Psoas muscle (tissue), 7 donors: ENCODE measurements at regions not wholly inside any gene's neighbourhood (a gene's known extent, or its start where the extent isn't known, plus 50 kb on each side); places are given as distances from the start of the nearest gene placed in this dataset.
"Not testable (repeated sequence)": the region's sequence is repeated elsewhere in the genome, so short reads cannot be mapped to it uniquely, and the experiment has no call there.

ENCODE experiments used
- ATAC-seq, 4 donors: fragments of 200-7000 bp; cut with Tn5 transposase; one replicate each; pipeline ENCODE4 v1.9.1; 2020; ENCODE audit warnings: moderate library complexity in 3 of 4, mild to moderate bottlenecking in 2 of 4
- DNase-seq, 2 donors: peaks; one replicate each; pipeline ENCODE4 v3.0.0-alpha.2; 2020
- H3K27ac ChIP-seq: fragments of 200-600 bp; one replicate; pipeline ENCODE4 v1.8.0; 2022
- H3K27me3 ChIP-seq, 3 donors: fragments of 200-600 bp in 1 of 3; one replicate each; pipeline versions ENCODE4 v1.6.1 to v1.8.0; 2013 to 2022; ENCODE audit warnings: low read length in 2 of 3, mild to moderate bottlenecking in 2 of 3, moderate library complexity in 1 of 3; ENCODE audit not compliant: insufficient read depth in 3 of 3
- H3K36me3 ChIP-seq, 2 donors: fragments of 200-600 bp in 1 of 2; one replicate each; pipeline versions ENCODE4 v1.6.1 to v1.8.0; 2013 to 2022; ENCODE audit warnings: low read depth in 1 of 2, mild to moderate bottlenecking in 1 of 2, moderate library complexity in 1 of 2; ENCODE audit not compliant: insufficient read depth in 1 of 2
- H3K4me1 ChIP-seq: fragments of 200-600 bp; one replicate; pipeline ENCODE4 v1.8.0; 2022
- H3K4me3 ChIP-seq: fragments of 200-600 bp; one replicate; pipeline ENCODE4 v1.8.0; 2022; ENCODE audit warnings: mild to moderate bottlenecking
- H3K9me3 ChIP-seq: fragments of 200-600 bp; one replicate; pipeline ENCODE4 v1.8.0; 2022
- WGBS, 3 donors: extraction: QIAGEN DNeasy Blood & Tissue Kit; methylation state at CpG; one replicate each; pipeline versions ENCODE4 v1.1.6 to v1.1.7; 2013; 5-methylcytosine and 5-hydroxymethylcytosine counted together
- intact Hi-C, 2 donors: fragments of 100-400 bp; cut with DNase I; formaldehyde crosslinking; loops; one replicate each; pipeline versions ENCODE4 v1.11.0 to v1.14.2; 2022
- TF ChIP-seq, protein P1 (sequence below): fragments of 200-600 bp; IDR thresholded peaks from one replicate; pipeline ENCODE4 v1.8.0; 2022; ENCODE audit warnings: antibody characterized with exemption
- donor health status: healthy with polysubstance abuse.
- donor health status: DM: no; HTN: no; CAD: no; lungs with moderate emphysema.
- donor health status: Bipolar disorder and iron deficiency.
- donor health status: healthy.
- donor health status: DM: yes; HTN: yes; CAD: no.
- donor health status: DM: no; HTN: no; CAD: no.
- donor health status: DM: yes; HTN: yes; CAD: no.

GRCh38 chr15:61376961-61377360 lies 147.9 kb upstream of the RORA start:
- 85 to 92% (median 90%) methylated on average over 2 of the region's 2 CpGs for whole genome bisulfite sequencing, 3 donors
- DNase-seq (no peak), ATAC-seq (no peak)
- TF ChIP-seq, protein P1, sequence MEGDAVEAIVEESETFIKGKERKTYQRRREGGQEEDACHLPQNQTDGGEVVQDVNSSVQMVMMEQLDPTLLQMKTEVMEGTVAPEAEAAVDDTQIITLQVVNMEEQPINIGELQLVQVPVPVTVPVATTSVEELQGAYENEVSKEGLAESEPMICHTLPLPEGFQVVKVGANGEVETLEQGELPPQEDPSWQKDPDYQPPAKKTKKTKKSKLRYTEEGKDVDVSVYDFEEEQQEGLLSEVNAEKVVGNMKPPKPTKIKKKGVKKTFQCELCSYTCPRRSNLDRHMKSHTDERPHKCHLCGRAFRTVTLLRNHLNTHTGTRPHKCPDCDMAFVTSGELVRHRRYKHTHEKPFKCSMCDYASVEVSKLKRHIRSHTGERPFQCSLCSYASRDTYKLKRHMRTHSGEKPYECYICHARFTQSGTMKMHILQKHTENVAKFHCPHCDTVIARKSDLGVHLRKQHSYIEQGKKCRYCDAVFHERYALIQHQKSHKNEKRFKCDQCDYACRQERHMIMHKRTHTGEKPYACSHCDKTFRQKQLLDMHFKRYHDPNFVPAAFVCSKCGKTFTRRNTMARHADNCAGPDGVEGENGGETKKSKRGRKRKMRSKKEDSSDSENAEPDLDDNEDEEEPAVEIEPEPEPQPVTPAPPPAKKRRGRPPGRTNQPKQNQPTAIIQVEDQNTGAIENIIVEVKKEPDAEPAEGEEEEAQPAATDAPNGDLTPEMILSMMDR: no peak
- Histone ChIP-seq H3K27me3 (no peaks in the 10 kb centered on the region), H3K27ac (no peak overlapping the region), H3K9me3 (no peaks in the 10 kb centered on the region), H3K36me3 (no peaks in the 10 kb centered on the region), H3K4me1 (no peaks in the 10 kb centered on the region), H3K4me3 (no peak overlapping the region)
- intact Hi-C loops: no loop called here

DNA sequence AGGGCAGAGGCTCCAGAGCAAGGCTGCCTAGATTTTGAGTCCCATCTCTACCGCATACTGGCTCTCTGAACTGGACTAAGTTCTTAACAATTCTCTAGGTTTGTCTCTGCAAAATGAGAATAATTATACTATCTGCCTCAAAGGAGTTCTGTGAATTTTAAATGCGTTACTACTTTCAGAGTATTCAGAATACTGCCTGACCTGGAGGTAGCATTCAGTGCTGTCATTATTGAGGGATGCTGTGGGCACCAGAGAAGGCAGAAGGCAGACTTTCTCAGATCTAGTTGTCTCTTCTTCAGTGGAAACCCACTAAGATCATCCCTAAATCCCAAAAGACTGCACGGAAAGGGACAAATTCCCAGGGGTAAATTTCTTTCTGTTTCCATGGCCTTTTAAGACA lies 147.4 kb upstream of the RORA start:
- TF ChIP-seq, protein P1: no peak
- intact Hi-C loops: no loop called here
- no peak overlapping the region for H3K4me3 ChIP-seq
- no peaks in the 10 kb centered on the region for H3K27me3 ChIP-seq
- no peaks in the 10 kb centered on the region for H3K4me1 ChIP-seq
- H3K27ac ChIP-seq: no peak overlapping the region
- no peaks in the 10 kb centered on the region for H3K9me3 ChIP-seq
- H3K36me3 ChIP-seq: no peaks in the 10 kb centered on the region
- WGBS, 3 donors: 83 to 92% (median 90%) methylated on average over 3 of the region's 3 CpGs
- DNase-seq (no peak), ATAC-seq (no peak)

DNA sequence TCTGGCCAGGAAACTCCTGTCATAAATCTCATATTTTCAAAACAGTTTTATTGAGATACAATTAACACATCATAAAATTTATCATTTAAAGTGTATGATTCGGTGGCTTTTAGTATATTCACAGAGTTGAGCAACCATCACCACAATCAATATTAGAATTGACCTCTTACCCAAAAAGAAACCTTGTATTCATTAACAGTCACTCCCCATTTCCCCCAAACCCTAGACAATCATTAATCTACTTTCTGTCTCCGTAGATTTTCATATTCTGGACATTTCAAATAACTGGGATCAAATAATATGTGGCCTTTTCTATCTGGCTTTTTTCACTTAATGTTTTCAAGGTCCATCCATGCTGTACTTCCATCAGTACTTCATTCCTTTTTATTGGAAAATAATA lies 145.7 kb upstream of the RORA start:
- ATAC-seq: no peak
- H3K27ac ChIP-seq: no peak overlapping the region
- TF ChIP-seq, protein P1: no peak
- no peak overlapping the region for H3K4me3 ChIP-seq
- H3K27me3 ChIP-seq: no peaks in the 10 kb centered on the region
- 92 to 97% (median 94%) methylated on average over 2 of the region's 2 CpGs for WGBS, 3 donors
- H3K36me3 ChIP-seq: no peaks in the 10 kb centered on the region
- no peak for DNase-seq
- no peaks in the 10 kb centered on the region for H3K9me3 ChIP-seq
- intact Hi-C loops: no loop called here
- H3K4me1 ChIP-seq: no peaks in the 10 kb centered on the region

DNA sequence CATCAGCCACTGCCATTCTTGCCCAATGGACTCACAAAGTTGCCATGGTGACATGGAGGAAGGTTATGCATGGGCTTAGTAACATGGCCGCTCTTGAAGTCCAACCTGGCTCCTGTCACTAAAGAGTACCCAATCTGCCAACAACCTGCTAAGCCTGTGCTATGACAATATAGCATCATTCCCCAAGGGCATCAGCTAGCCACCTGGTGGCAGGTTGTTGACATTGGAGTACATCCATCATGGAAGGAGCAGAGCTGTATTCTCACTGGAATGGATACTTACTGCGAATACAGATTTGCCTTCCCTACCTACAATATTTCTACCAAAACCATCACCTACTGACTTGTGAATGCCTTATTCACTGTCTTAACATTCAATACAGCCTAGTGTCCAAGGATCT lies 138.9 kb upstream of the RORA start:
- ATAC-seq: no peak
- Histone ChIP-seq H3K36me3 (no peaks in the 10 kb centered on the region), H3K9me3 (peaks cover 8% of the 10 kb centered on the region), H3K4me1 (no peaks in the 10 kb centered on the region), H3K27me3 (no peaks in the 10 kb centered on the region), H3K4me3 (no peak overlapping the region), H3K27ac (no peak overlapping the region)
- TF ChIP-seq, protein P1: no peak
- DNase-seq: no peak
- 95 to 98% (median 98%) methylated on average over 2 of the region's 2 CpGs for WGBS, 3 donors
- intact Hi-C loops: no loop called here

DNA sequence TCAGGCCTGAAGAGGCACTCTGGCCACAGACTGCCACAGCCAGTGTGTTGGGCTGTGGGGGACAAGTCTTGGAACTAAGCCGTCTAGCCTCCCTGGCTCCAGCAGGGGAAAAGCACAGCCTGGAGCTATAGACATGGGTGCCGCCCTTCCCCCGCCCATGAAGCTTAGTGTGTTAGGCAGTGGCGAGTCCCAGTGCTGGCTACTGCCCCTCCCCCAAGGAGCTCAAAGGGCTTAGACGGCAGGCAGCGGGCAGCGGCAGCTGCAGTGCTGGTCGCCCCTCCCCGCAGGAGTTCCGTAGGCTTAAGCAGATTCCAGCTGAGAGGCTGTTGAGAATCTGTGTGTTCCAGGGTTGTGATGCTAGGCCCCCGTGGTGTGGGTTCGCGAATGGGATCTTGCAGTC lies 135.8 kb upstream of the RORA start:
- Histone ChIP-seq H3K4me3 (no peak overlapping the region), H3K36me3 (no peaks in the 10 kb centered on the region), H3K4me1 (no peaks in the 10 kb centered on the region), H3K27ac (no peak overlapping the region), H3K27me3 (no peaks in the 10 kb centered on the region), H3K9me3 (peaks cover 12% of the 10 kb centered on the region)
- ATAC-seq: no peak
- intact Hi-C loops: no loop called here
- WGBS, 3 donors: 30 to 38% (median 32%) methylated on average over 13 of the region's 13 CpGs
- peak in 1 of 2 donors; percentile 48 for DNase-seq
- TF ChIP-seq, protein P1: no peak

DNA sequence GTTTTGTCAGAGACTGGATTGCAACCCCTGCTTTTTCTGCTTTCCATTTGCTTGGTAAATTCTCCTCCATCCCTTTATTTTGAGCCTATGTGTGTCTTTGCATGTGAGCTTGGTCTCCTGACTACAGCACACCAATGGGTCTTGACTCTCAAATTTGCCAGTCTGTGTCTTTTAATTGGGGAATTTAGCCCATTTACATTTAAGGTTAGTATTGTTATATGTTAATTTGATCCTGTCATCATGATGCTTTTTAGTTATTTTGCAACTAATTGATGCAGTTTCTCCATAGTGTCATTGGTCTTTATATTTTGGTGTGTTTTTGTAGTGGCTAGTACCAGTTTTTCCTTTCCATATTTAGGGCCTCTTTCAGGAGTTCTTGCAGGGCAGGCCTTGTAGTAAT lies 133.8 kb upstream of the RORA start:
- H3K27me3 ChIP-seq, H3K27ac ChIP-seq, intact Hi-C loops, H3K4me3 ChIP-seq, DNase-seq, ATAC-seq, H3K4me1 ChIP-seq, H3K36me3 ChIP-seq: not testable (repeated sequence)
- H3K9me3 ChIP-seq: peaks cover 12% of the 10 kb centered on the region
